ENCODE measurements at regions not wholly inside any gene's neighbourhood (a gene's known extent, or its start where the extent isn't known, plus 50 kb on each side); places are given as distances from the start of the nearest gene placed in this dataset.

DNA sequence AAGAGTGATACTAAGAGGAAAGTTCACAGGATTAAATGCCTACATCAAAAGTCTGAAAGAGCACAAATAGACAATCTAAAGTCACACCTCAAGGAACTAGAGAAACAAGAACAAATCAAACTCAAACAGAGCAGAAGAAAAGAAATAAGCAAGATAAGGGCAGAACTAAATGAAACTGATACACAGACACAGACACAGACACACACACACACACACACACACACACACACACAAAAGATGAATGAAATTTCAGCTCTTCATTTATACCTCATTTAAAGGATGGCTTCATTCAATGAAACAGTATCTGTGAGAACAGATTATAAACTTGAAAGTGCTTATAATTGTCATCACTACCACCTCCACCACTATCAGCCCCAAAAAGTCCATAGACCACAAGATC, 428.9 kb downstream of the MBD2 start:
- no peak for DNase-seq (ENCODE audit: insufficient read length, low spot score)
- FAIRE-seq: no peak
- TF ChIP-seq POLR2A (IDR thresholded peaks at IDR 0.05; ENCODE audit: low read depth, low read length): no peak

DNA sequence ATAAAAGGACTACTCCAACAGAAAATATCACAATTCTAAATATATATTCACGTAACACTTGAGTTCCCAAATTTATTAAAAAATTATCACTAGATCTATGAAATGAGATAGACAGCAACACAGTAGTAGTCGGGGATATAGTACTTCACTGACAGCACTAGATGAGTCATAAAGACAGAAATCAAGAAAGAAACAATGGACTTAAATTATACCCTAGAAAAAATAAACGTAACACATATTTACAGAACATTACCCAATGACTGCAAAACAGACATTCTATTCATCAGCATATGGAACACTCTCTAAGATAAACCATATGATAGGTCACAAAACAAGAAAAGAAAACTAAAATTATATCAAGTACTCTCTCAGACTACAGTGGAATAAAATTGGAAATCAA, 429.4 kb downstream of the MBD2 start:
- no peak for TF ChIP-seq POLR2A (IDR thresholded peaks at IDR 0.05; ENCODE audit: low read depth, low read length)
- FAIRE-seq (no peak), DNase-seq (ENCODE audit: insufficient read length, low spot score) (no peak)

DNA sequence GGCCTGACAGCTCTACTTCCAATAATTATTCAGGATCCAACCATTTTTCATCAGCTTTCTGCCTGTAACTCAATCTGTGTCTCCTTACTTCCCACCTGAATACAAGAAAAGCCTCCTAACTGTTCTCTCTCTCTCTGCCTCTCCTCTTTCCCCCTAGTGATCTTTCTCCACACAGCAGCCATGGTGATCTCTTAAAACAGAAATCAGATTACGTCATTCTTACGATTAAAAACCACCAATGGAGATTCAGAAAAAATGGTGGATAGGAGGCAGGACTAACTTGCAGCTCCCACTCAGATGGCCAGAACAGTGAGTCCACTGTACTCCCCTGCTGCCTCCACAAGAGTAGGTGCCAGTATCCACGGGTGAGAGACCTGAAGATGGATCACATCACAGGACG, 431.7 kb downstream of the MBD2 start:
- no peak for FAIRE-seq
- TF ChIP-seq POLR2A (IDR thresholded peaks at IDR 0.05; ENCODE audit: low read depth, low read length): no peak
- no peak for DNase-seq (ENCODE audit: insufficient read length, low spot score)

DNA sequence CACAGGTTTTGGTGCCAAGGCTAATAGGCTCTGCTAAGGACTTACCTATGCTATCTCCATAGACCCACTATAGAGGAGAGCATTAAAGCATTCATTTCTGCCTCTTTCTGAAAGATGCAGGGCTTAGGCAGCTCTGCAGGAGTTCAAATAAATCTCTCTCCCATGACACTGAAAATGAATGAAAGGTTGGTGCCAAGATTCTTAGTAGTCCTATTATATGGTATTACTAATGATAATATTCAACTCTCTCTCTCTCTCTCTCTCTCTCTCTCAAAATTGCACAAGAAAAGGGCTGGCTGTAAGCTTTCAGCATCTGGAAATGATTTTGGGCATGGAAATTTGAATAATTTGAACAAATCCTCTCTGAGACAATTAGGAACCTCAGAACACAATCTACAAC, 433.7 kb downstream of the MBD2 start:
- no peak for TF ChIP-seq POLR2A (IDR thresholded peaks at IDR 0.05; ENCODE audit: low read depth, low read length)
- DNase-seq (ENCODE audit: insufficient read length, low spot score) (no peak), FAIRE-seq (no peak)

DNA sequence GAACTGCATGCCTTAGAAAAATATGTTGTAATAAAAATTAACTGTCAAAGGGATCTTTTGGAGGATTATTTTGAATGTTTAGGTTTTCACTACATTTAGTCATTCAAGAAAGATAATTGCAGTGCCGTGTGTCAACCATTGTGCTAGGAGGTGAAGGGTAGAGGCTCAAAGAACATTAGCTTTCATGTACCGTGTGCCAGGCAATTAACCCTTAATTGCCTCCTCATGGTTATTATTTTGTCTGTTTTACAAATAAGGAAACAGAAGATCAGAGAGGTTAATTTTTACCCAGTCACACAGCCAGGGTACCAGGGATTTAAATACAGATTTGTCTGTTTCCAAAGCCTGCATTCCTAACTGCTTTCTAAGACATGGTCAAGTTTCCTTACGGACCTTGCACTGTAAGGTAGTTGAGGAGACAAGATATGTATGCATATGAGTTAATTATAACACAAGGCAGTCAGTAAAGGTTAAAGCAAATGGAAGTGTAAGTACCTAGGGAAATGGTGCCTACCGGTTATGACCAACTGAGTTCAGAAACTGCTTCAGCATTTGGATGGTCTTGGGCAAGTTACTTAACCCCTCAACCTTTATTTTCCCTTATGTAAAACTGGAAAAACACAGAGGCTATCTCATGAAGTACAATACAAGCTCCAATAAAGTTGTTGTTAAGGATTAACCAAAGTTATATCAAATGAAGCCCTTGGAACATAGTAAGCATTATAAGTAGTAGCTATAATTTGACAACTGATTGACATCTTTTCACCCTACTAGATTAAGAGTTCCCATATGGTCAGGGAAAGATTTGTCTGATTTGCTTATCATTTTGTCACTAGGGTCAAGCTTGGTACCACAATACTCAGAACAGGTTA, 434.9 kb downstream of the MBD2 start:
- DNase-seq (ENCODE audit: insufficient read length, low spot score): no peak
- TF ChIP-seq POLR2A (IDR thresholded peaks at IDR 0.05; ENCODE audit: low read depth, low read length): no peak
- no peak for FAIRE-seq

DNA sequence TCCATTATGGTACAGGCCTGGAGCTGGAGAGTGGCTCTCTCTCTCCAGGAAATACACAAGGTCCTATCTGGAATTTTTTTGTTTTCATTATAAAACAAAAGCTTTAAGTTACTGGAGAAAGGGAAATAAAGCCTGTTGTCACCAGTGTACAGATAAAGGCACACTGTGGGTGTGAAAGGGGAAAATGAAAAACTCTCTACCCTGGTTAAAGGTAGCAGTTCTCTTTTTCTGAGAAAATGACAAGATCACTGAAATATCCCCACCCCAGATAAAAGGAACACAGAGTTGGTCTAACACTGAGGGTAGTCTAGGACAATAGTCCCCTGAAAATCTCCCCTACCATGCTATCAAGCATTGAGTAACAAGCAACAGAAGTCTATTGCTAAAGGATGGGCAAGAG, 438.7 kb downstream of the MBD2 start:
- no peak for DNase-seq (ENCODE audit: insufficient read length, low spot score)
- no peak for FAIRE-seq
- TF ChIP-seq POLR2A (IDR thresholded peaks at IDR 0.05; ENCODE audit: low read depth, low read length): no peak

DNA sequence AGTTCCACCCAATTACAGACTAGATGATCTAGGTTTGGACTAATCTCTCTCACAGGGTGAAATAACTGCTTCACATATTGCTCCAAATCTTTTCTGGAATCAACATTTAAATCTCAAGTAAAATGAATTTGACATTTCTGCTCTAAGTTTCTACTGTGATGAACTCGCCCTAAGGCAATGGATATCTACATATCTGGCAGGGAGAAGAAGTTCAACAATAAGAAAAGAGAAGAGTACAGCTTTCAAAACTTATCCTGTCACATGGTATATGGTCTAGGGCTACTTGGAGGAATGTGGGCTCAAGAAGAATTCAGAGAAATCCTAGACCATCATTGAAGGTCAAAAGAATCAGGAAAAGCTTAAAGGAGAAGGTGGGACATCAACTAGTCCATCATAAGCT, 440.2 kb downstream of the MBD2 start:
- no peak for DNase-seq (ENCODE audit: insufficient read length, low spot score)
- TF ChIP-seq POLR2A (IDR thresholded peaks at IDR 0.05; ENCODE audit: low read depth, low read length): no peak
- no peak for FAIRE-seq

DNA sequence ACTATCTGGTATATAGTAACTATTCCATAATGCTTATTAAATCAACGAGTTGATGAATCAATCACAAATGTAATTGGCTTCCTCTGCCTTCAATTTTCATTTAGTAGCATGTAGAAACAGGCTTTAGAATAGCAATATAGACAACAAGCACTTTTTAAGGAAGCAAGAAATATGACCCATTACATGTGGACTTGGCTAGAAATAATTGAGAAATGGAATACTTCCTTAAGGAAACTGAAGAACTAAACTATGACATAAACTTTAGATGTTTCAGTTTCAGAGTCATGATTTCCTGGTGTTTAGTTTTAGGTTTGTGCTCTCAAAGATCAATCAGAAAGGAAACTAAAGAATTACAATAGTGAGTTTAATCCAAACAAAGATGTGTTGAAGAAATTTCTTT, 443.8 kb downstream of the MBD2 start:
- no peak for DNase-seq (ENCODE audit: insufficient read length, low spot score)
- no peak for TF ChIP-seq POLR2A (IDR thresholded peaks at IDR 0.05; ENCODE audit: low read depth, low read length)
- FAIRE-seq: no peak

DNA sequence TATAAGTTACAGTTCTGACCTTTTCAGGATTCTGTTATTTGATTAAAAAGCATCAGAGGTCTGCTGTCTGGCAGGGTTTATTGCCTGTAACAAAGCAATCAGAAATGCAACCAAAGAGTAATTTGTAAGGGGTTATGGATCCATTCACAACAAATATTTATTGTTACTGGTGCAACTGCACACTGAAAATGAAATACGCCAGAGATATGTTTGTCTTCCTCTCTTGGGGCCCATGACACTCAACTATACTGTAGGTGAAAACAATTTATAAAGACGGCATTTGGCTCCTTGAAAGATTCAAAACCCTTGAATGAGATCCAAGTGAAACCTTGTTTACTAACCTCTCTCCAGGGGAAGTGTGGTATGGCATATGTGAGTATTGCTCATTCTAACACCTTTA, 452.2 kb downstream of the MBD2 start:
- FAIRE-seq (no peak), DNase-seq (ENCODE audit: insufficient read length, low spot score) (no peak)
- no peak for TF ChIP-seq POLR2A (IDR thresholded peaks at IDR 0.05; ENCODE audit: low read depth, low read length)

DNA sequence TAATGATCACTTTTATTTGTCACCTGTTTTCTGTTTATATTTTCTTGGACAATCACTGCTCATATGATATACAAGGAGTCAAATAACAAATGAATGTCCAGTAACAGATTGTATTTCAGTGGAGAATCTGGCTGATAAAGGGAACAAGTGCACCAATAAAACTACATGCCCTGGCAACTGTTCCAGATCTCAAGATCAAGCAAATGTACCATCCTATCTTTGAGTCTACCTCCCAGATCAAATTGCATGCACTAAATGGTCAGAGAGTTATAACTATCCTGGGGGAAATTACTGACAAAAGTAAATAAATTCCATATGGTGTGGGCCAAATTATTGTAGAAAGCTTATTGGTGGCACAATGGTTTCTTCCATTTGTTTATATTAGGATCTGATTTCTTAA, 452.8 kb downstream of the MBD2 start:
- FAIRE-seq (no peak), DNase-seq (ENCODE audit: insufficient read length, low spot score) (no peak)
- TF ChIP-seq POLR2A (IDR thresholded peaks at IDR 0.05; ENCODE audit: low read depth, low read length): no peak

DNA sequence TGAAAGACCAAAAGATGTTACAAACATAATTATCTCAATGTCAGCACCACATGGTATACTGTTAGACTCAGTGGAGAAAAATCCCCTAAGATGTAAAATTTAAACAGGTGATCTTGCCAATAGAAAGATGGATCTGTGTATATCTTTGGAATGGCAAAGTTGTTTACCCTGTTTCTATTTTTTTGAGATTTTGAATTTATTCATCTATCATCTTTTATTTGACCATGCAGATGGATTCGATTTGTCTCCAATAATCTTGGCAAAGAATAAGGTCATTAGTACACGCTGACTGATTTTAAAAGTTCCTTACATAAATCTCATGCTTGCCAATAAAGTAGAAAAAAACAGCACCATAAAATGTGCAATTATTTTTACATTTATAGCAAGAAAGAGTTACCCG, 459.3 kb downstream of the MBD2 start:
- no peak for TF ChIP-seq POLR2A (IDR thresholded peaks at IDR 0.05; ENCODE audit: low read depth, low read length)
- no peak for DNase-seq (ENCODE audit: insufficient read length, low spot score)
- no peak for FAIRE-seq

DNA sequence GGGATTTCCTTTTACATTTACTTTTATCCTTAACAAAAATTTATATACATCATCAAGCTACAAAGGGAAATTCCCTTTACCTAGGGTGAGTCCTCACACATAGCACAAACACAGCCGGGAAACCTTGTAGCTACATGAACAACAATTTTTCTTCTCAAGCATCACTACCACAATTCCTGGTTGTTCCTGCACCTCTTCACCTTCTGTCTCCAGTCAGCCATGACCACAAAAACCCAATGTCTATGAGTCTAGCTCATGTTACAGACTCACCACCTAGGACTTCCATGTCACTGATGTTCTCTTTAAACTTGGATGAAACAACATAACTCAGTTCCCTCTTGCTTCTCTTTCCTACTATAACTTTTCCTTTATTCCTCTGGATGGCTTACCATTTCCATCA, 460.4 kb downstream of the MBD2 start:
- DNase-seq (ENCODE audit: insufficient read length, low spot score) (no peak), FAIRE-seq (no peak)
- no peak for TF ChIP-seq POLR2A (IDR thresholded peaks at IDR 0.05; ENCODE audit: low read depth, low read length)

DNA sequence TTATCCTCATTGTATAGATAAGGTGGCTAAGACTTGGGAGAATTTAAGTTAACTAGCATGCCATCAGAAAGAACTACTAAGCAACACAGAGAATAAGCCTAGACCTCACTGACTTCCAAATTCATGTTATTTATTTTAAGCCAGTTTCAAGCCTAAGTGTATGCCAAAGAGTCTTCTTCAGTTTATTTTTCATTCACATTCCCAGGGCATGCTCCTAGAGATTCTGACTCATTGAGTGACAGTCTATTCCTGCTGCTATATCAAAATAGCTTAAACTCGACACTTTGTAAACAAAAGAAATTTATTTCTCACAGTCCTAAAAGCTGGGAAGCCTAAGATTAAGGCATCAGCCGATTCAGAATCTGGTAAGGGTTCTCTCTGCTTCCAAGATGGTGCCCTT, 467.1 kb downstream of the MBD2 start:
- DNase-seq (ENCODE audit: insufficient read length, low spot score): no peak
- no peak for TF ChIP-seq POLR2A (IDR thresholded peaks at IDR 0.05; ENCODE audit: low read depth, low read length)
- no peak for FAIRE-seq

DNA sequence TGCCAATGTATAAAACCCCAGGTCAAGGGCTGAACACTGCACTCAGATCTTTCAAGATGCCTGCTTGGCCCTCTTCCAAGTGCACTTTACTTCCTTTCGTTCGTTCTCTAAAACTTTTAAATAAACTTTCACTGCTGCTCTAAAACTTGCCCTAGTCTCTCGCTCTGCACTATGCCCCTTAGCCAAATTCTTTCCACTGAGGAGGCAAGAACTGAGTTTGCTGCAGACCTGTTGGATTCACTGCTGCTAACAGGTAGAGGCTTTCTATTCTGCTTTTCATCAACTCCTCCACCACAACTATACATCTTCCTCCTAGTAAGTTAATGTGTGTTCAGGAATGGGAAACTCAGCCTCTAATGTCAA, 467.9 kb downstream of the MBD2 start:
- no peak for FAIRE-seq
- DNase-seq (ENCODE audit: insufficient read length, low spot score): no peak

DNA sequence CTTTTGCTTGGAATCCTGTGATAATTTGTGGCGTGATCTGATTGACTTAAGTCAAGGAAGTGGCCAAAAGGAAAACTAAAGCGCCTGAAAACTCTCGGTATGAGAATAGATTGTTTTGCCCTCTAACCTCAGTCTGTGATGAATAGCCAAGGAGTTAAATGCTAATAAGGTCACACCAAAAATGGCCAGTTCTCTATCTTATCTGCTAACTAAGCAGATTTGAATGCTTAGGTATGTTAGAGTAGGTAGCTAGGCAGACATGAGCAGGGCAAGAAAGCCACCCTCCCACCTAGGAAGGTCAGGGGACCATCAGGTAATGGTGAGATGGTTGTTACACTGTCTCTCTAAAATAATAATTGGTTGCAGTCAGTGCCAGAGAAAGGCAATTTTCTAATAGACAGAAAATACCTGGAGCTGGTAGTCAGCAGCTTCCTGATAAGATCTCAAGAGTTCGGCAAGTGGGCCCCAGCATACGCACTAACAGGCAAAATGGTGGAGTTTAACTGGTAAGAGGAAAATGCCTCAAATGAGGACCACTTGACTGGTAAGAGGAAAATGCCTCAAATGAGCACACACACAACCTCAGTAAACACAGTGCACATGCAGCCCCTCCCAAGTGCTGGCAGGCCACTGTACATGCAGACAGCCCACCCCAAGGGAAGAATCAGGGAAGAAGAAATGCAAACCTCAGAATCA, 468.4 kb downstream of the MBD2 start:
- DNase-seq (ENCODE audit: insufficient read length, low spot score) (no peak), FAIRE-seq (no peak)
- TF ChIP-seq POLR2A (IDR thresholded peaks at IDR 0.05; ENCODE audit: low read depth, low read length): no peak

More for the DNA sequence above, 467.9 kb downstream of the MBD2 start:
- no peak for TF ChIP-seq POLR2A (IDR thresholded peaks at IDR 0.05; ENCODE audit: low read depth, low read length)
